Mucosa of descending colon (tissue), 3 donors: ENCODE measurements at regions not wholly inside any gene's neighbourhood (a gene's known extent, or its start where the extent isn't known, plus 50 kb on each side); places are given as distances from the start of the nearest gene placed in this dataset.

Experiments used
- ATAC-seq: fragments of 200-7000 bp; cut with Tn5 transposase; one replicate; pipeline ENCODE4 v1.9.1; 2020; ENCODE audit warnings: mild to moderate bottlenecking, moderate library complexity
- DNase-seq, 3 donors: peaks; one replicate each; pipeline ENCODE4 v3.0.0-alpha.2; 2020
- H3K36me3 ChIP-seq: fragments of 200-600 bp; one replicate; pipeline ENCODE4 v1.8.0; 2021; ENCODE audit warnings: low read depth, mild to moderate bottlenecking
- H3K4me1 ChIP-seq: fragments of 200-600 bp; one replicate; pipeline ENCODE4 v1.8.0; 2021; ENCODE audit warnings: low read depth, mild to moderate bottlenecking
- H3K4me3 ChIP-seq: fragments of 200-600 bp; one replicate; pipeline ENCODE4 v1.8.0; 2021; ENCODE audit warnings: mild to moderate bottlenecking
- H3K9me3 ChIP-seq: fragments of 200-600 bp; one replicate; pipeline ENCODE4 v1.8.0; 2021; ENCODE audit warnings: mild to moderate bottlenecking
- CTCF ChIP-seq: fragments of 200-600 bp; IDR thresholded peaks from one replicate; pipeline ENCODE4 v1.8.0; 2022; ENCODE audit warnings: antibody characterized with exemption, mild to moderate bottlenecking
- intact Hi-C, 2 donors: fragments of 100-400 bp; cut with DNase I in 1 of 2; cut with micrococcal nuclease in 1 of 2; formaldehyde crosslinking; loops; one replicate each; pipeline versions ENCODE4 v1.11.0 to v1.11.1; 2022; cut with DNase I, micrococcal nuclease
- donor health status: DM: no; HTN: no; CAD: no; lungs with moderate emphysema.
- donor health status: DM: no; HTN: no; CAD: no.
- donor health status: DM: no; HTN: yes; CAD: no.

- ATAC-seq (no peak), DNase-seq (no peak)
- no peak overlapping the region for H3K4me3 ChIP-seq
- no peaks in the 10 kb centered on the region for H3K9me3 ChIP-seq
- H3K36me3 ChIP-seq, result no peaks in the 10 kb centered on the region
- intact Hi-C loops, result no loop called here
- TF ChIP-seq CTCF, result no peak
- H3K4me1 ChIP-seq, result no peaks in the 10 kb centered on the region
These were observed 89.6 kb upstream of the KCTD1 start for GRCh38 chr18:26637983-26638382.

- intact Hi-C loops, result no loop called here
- no peak overlapping the region for H3K4me3 ChIP-seq
- ATAC-seq (no peak), DNase-seq (no peak)
- H3K4me1 ChIP-seq, result no peaks in the 10 kb centered on the region
- H3K9me3 ChIP-seq, result no peaks in the 10 kb centered on the region
- H3K36me3 ChIP-seq, result no peaks in the 10 kb centered on the region
- TF ChIP-seq CTCF, result no peak
These were observed 89.0 kb upstream of the KCTD1 start for GRCh38 chr18:26637324-26637723.

GRCh38 chr18:26635466-26635865 lies 87.1 kb upstream of the KCTD1 start:
- no peaks in the 10 kb centered on the region for H3K4me1 ChIP-seq
- ATAC-seq (no peak), DNase-seq (no peak)
- intact Hi-C loops, result no loop called here
- no peak overlapping the region for H3K4me3 ChIP-seq
- no peak for TF ChIP-seq CTCF
- H3K36me3 ChIP-seq, result no peaks in the 10 kb centered on the region
- H3K9me3 ChIP-seq, result no peaks in the 10 kb centered on the region

GRCh38 chr18:26634631-26635030 lies 86.3 kb upstream of the KCTD1 start:
- Histone ChIP-seq H3K4me1 (no peaks in the 10 kb centered on the region), H3K9me3 (no peaks in the 10 kb centered on the region), H3K36me3 (no peaks in the 10 kb centered on the region), H3K4me3 (no peak overlapping the region)
- intact Hi-C loops, result no loop called here
- no peak for TF ChIP-seq CTCF
- no peak for ATAC-seq
- no peak for DNase-seq

- H3K9me3 ChIP-seq, result no peaks in the 10 kb centered on the region
- H3K4me1 ChIP-seq, result no peaks in the 10 kb centered on the region
- ATAC-seq (peak; percentile 51), DNase-seq (no peak)
- H3K4me3 ChIP-seq, result no peak overlapping the region
- no peaks in the 10 kb centered on the region for H3K36me3 ChIP-seq
- TF ChIP-seq CTCF, result no peak
- intact Hi-C loops, result no loop called here
These were observed 82.8 kb upstream of the KCTD1 start for GRCh38 chr18:26631135-26631534.

GRCh38 chr18:26630596-26630995 lies 82.2 kb upstream of the KCTD1 start:
- Histone ChIP-seq H3K4me3 (no peak overlapping the region), H3K9me3 (no peaks in the 10 kb centered on the region), H3K4me1 (no peaks in the 10 kb centered on the region), H3K36me3 (no peaks in the 10 kb centered on the region)
- ATAC-seq (no peak), DNase-seq (no peak)
- no peak for TF ChIP-seq CTCF
- intact Hi-C loops, result no loop called here
